ENCODE measurements at regions not wholly inside any gene's neighbourhood (a gene's known extent, or its start where the extent isn't known, plus 50 kb on each side); places are given as distances from the start of the nearest gene placed in this dataset.

DNA sequence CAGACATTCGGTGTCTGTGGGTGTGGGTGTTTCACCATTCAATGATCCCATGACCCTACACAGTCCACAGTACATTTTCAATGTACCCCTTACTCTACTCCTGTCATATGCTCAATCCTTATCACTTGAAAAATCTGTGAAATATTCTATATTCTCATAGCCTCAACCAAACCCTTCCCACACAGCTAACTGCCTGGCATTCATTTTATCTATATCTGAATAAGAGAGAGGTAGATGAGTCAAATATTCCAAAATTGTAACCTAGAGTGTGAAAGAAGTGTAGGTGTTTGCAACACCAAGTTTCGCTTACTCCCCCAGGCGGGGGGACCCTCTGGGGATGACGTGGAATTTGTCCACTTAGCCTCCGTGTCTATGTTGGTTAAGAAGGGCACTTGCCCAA lies 354.8 kb downstream of the ETS1 start:
- Histone ChIP-seq H3K36me3 (replicated peaks; ENCODE audit: low read depth, low read length) (no peaks in the 10 kb centered on the region), H3K27ac (ENCODE audit: low read length) (no peak overlapping the region), H4K20me1 (ENCODE audit: insufficient read depth, low read length) (no peaks in the 10 kb centered on the region), H3K4me2 (ENCODE audit: low read length) (no peak overlapping the region), H3K4me1 (ENCODE audit: low read length) (peaks cover 7% of the 10 kb centered on the region), H3K9me3 (ENCODE audit: insufficient read depth, low read length) (no peaks in the 10 kb centered on the region), H2AFZ (ENCODE audit: low read depth, low read length) (no peak overlapping the region), H3K79me2 (ENCODE audit: low read length) (no peaks in the 10 kb centered on the region), H3K9ac (ENCODE audit: low read length) (no peak overlapping the region), H3K27me3 (ENCODE audit: low read depth, low read length) (no peaks in the 10 kb centered on the region), H3K4me3 (ENCODE audit: low read length) (no peak overlapping the region)
- no peak for TF ChIP-seq EZH2phosphoT487 (IDR thresholded peaks at IDR 0.05; ENCODE audit: low read depth)
- TF ChIP-seq, protein P1, sequence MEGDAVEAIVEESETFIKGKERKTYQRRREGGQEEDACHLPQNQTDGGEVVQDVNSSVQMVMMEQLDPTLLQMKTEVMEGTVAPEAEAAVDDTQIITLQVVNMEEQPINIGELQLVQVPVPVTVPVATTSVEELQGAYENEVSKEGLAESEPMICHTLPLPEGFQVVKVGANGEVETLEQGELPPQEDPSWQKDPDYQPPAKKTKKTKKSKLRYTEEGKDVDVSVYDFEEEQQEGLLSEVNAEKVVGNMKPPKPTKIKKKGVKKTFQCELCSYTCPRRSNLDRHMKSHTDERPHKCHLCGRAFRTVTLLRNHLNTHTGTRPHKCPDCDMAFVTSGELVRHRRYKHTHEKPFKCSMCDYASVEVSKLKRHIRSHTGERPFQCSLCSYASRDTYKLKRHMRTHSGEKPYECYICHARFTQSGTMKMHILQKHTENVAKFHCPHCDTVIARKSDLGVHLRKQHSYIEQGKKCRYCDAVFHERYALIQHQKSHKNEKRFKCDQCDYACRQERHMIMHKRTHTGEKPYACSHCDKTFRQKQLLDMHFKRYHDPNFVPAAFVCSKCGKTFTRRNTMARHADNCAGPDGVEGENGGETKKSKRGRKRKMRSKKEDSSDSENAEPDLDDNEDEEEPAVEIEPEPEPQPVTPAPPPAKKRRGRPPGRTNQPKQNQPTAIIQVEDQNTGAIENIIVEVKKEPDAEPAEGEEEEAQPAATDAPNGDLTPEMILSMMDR (IDR thresholded peaks at IDR 0.05; ENCODE audit: low read depth, low read length): no peak

DNA sequence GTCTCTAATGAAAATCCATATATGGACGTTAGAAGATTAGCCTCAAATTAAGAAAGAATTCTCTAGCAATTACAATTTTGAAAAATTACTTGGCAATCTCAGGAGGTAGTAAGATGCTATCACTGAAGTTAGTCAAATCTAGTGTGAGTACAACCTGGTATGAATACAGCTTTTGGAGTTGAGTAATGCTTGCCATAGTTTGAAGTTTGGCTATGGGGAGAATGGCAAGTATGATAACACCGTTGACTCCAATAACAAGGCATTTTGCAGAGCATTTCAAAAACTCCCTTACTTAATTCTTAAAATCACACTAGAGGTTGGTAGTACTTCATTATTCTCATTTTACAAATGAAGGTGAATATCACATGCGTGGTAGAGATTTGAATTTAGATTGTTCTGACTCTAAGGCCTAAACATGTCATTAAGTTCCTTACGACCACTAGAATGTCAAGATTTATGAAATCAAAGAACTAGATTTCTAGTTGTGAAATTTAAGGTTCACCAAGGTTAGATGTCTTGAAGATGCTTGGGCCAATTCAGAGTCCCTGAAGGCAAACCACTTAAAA lies 355.4 kb downstream of the ETS1 start:
- no peak overlapping the region for H3K4me2 ChIP-seq (ENCODE audit: low read length)
- H3K27ac ChIP-seq (ENCODE audit: low read length): no peak overlapping the region
- TF ChIP-seq EZH2phosphoT487 (IDR thresholded peaks at IDR 0.05; ENCODE audit: low read depth): no peak
- TF ChIP-seq, protein P1 (IDR thresholded peaks at IDR 0.05; ENCODE audit: low read depth, low read length): no peak
- no peaks in the 10 kb centered on the region for H3K36me3 ChIP-seq (replicated peaks; ENCODE audit: low read depth, low read length)
- no peak overlapping the region for H3K9ac ChIP-seq (ENCODE audit: low read length)
- no peak overlapping the region for H3K4me3 ChIP-seq (ENCODE audit: low read length)
- H3K4me1 ChIP-seq (ENCODE audit: low read length): peaks cover 7% of the 10 kb centered on the region
- H4K20me1 ChIP-seq (ENCODE audit: insufficient read depth, low read length): no peaks in the 10 kb centered on the region
- no peaks in the 10 kb centered on the region for H3K79me2 ChIP-seq (ENCODE audit: low read length)
- no peaks in the 10 kb centered on the region for H3K27me3 ChIP-seq (ENCODE audit: low read depth, low read length)
- H2AFZ ChIP-seq (ENCODE audit: low read depth, low read length): no peak overlapping the region
- no peaks in the 10 kb centered on the region for H3K9me3 ChIP-seq (ENCODE audit: insufficient read depth, low read length)

DNA sequence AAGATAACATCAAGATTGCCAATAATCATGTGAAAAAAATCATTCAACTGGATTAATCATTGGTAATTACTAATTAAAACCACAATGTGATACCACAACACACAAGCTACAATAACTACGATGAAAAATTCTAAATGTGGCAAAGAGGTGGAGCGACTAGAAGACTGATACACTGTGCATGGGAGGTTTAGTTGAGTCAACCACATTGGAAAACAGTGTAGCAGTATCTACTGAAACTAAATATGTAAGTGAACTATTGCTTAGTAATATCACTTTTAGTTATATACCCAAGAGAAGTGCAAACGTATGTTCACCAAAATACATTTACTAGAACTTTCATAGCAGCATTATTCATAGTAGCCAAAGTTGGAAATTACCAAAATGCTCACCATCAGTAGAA lies 359.9 kb downstream of the ETS1 start:
- H3K9ac ChIP-seq (ENCODE audit: low read length): no peak overlapping the region
- no peaks in the 10 kb centered on the region for H3K27me3 ChIP-seq (ENCODE audit: low read depth, low read length)

DNA sequence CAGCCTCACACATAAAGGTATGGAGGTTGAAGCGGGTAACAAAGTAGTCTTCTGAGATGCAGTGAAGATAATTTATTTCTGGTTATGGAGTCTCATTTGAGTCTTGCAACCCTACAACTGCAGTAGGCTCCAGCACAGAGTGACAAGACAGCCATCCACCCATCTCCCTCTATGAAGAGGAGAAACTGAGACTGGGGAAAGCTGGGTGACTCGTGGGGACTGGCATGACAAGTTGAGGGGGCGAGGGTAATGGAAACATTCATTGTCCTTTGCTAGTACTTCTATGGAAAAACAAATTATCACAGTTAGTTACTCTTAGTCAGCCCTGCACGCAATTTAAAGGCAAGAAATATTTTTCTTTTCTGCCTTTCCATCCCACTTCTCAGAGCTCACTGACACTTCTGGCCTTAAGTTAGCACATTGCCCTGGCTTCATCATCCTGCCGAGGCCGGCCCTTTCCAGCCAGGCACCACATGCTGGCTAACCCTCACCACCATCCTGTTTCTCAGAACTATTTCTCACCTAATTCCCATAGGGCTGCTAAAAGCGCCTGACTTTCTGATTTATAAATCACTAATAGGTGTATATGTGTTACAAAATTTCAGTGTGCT lies 361.1 kb downstream of the ETS1 start:
- no peaks in the 10 kb centered on the region for H3K4me1 ChIP-seq (ENCODE audit: low read length)
- H3K9ac ChIP-seq (ENCODE audit: low read length): no peak overlapping the region
- H3K27me3 ChIP-seq (ENCODE audit: low read depth, low read length): no peaks in the 10 kb centered on the region
- H2AFZ ChIP-seq (ENCODE audit: low read depth, low read length): no peak overlapping the region
- H3K36me3 ChIP-seq (replicated peaks; ENCODE audit: low read depth, low read length): no peaks in the 10 kb centered on the region
- H3K27ac ChIP-seq (ENCODE audit: low read length): no peak overlapping the region
- no peaks in the 10 kb centered on the region for H3K79me2 ChIP-seq (ENCODE audit: low read length)
- H3K4me3 ChIP-seq (ENCODE audit: low read length): no peak overlapping the region
- no peaks in the 10 kb centered on the region for H4K20me1 ChIP-seq (ENCODE audit: insufficient read depth, low read length)
- TF ChIP-seq, protein P1 (IDR thresholded peaks at IDR 0.05; ENCODE audit: low read depth, low read length): no peak
- no peak for TF ChIP-seq EZH2phosphoT487 (IDR thresholded peaks at IDR 0.05; ENCODE audit: low read depth)
- H3K9me3 ChIP-seq (ENCODE audit: insufficient read depth, low read length): no peaks in the 10 kb centered on the region
- no peak overlapping the region for H3K4me2 ChIP-seq (ENCODE audit: low read length)

More for the DNA sequence above, 359.9 kb downstream of the ETS1 start:
- no peak overlapping the region for H3K27ac ChIP-seq (ENCODE audit: low read length)
- H4K20me1 ChIP-seq (ENCODE audit: insufficient read depth, low read length): no peaks in the 10 kb centered on the region
- no peaks in the 10 kb centered on the region for H3K36me3 ChIP-seq (replicated peaks; ENCODE audit: low read depth, low read length)
- H3K4me2 ChIP-seq (ENCODE audit: low read length): no peak overlapping the region
- no peak overlapping the region for H2AFZ ChIP-seq (ENCODE audit: low read depth, low read length)
- TF ChIP-seq, protein P1 (IDR thresholded peaks at IDR 0.05; ENCODE audit: low read depth, low read length): no peak
- no peak for TF ChIP-seq EZH2phosphoT487 (IDR thresholded peaks at IDR 0.05; ENCODE audit: low read depth)
- no peaks in the 10 kb centered on the region for H3K4me1 ChIP-seq (ENCODE audit: low read length)
- no peaks in the 10 kb centered on the region for H3K79me2 ChIP-seq (ENCODE audit: low read length)
- H3K9me3 ChIP-seq (ENCODE audit: insufficient read depth, low read length): no peaks in the 10 kb centered on the region
- H3K4me3 ChIP-seq (ENCODE audit: low read length): no peak overlapping the region

Data from OCI-LY3 (cell line).